ENCODE measurements at regions not wholly inside any gene's neighbourhood (a gene's known extent, or its start where the extent isn't known, plus 50 kb on each side); places are given as distances from the start of the nearest gene placed in this dataset.

DNA sequence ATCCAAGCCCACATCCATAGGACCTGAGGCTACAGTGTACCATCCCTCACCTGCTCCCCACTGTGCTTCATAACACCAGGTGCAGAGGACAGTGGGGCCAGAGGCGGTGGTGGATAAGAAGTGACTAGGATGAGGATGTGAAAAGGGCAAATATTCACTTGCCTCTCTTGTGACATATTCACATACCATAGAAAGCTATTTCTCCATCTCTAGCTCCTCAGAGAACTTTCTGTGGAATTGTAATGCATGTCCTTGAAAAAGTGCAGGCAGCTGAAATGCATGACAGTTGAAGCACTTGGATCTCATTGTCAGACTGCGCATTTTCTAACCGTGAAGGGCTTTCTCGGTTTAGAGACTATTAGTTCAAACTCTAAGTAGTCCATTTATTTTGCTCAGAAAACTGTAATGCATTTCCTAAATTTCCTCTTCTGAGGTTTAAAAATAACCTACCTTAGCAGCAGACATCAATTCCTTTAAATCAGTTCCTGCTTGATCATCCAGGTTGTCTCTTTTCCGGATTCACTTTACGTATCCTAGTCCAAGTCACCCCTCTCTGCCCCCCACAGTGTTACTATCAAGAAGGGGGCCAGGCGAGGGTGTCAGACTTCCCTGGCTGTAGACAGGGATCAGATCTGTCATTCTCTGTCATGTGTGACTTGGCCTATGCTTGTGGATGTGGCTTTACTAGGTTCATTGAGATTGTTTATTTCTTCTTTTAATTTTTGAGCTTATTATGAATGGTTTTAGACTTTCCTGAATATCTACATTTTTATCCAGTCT lies 984.0 kb upstream of the TMEM132C start:
- H3K9me3 ChIP-seq = no peaks in the 10 kb centered on the region
- H3K27me3 ChIP-seq = peaks cover 0 to 28% (median 9%) of the 10 kb centered on the region in 9 donors
- ATAC-seq (no peak), DNase-seq (no peak)
- intact Hi-C loops (cut with DNase I) = loop anchor here in 2 of 10 donors (5.0 kb wide), 2 partner anchors 171 to 394 kb away; no protein-coding TSS in a partner anchor
- H3K4me1 ChIP-seq = no peaks in the 10 kb centered on the region
- WGBS, 4 donors = 72 to 79% (median 75%) methylated on average over 7 of the region's 7 CpGs
- no peaks in the 10 kb centered on the region for H3K36me3 ChIP-seq
- no peak for TF ChIP-seq POLR2A (IDR thresholded peaks at IDR 0.05)
- TF ChIP-seq, protein P1, sequence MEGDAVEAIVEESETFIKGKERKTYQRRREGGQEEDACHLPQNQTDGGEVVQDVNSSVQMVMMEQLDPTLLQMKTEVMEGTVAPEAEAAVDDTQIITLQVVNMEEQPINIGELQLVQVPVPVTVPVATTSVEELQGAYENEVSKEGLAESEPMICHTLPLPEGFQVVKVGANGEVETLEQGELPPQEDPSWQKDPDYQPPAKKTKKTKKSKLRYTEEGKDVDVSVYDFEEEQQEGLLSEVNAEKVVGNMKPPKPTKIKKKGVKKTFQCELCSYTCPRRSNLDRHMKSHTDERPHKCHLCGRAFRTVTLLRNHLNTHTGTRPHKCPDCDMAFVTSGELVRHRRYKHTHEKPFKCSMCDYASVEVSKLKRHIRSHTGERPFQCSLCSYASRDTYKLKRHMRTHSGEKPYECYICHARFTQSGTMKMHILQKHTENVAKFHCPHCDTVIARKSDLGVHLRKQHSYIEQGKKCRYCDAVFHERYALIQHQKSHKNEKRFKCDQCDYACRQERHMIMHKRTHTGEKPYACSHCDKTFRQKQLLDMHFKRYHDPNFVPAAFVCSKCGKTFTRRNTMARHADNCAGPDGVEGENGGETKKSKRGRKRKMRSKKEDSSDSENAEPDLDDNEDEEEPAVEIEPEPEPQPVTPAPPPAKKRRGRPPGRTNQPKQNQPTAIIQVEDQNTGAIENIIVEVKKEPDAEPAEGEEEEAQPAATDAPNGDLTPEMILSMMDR (IDR thresholded peaks at IDR 0.05) = no peak
- no peak overlapping the region for H3K27ac ChIP-seq
- no peak overlapping the region for H3K4me3 ChIP-seq

GRCh38 chr12:127284021-127284420 lies 982.9 kb upstream of the TMEM132C start:
- ATAC-seq = no peak
- WGBS, 4 donors = 56 to 74% (median 64%) methylated on average over 5 to 6 of the region's 6 CpGs

GRCh38 chr12:127284870-127285431 lies 982.0 kb upstream of the TMEM132C start:
- H3K9me3 ChIP-seq = no peaks in the 10 kb centered on the region
- no peak overlapping the region for H3K27ac ChIP-seq
- TF ChIP-seq POLR2A (IDR thresholded peaks at IDR 0.05) = no peak
- TF ChIP-seq, protein P1 (IDR thresholded peaks at IDR 0.05) = no peak
- no peak for ATAC-seq
- H3K4me1 ChIP-seq = no peaks in the 10 kb centered on the region
- H3K36me3 ChIP-seq = no peaks in the 10 kb centered on the region
- DNase-seq = no peak
- peaks cover 0 to 13% (median 8%) of the 10 kb centered on the region in 9 donors for H3K27me3 ChIP-seq
- intact Hi-C loops (cut with DNase I) = loop anchor here in 2 of 10 donors (5.0 kb wide), 2 partner anchors 173 to 392 kb away; no protein-coding TSS in a partner anchor
- 43 to 50% (median 45%) methylated on average over 3 of the region's 3 CpGs for WGBS, 4 donors
- H3K4me3 ChIP-seq = no peak overlapping the region

More at GRCh38 chr12:127284021-127284420, 982.9 kb upstream of the TMEM132C start:
- Histone ChIP-seq H3K9me3 (no peaks in the 10 kb centered on the region), H3K27ac (no peak overlapping the region), H3K4me1 (no peaks in the 10 kb centered on the region), H3K4me3 (no peak overlapping the region), H3K36me3 (no peaks in the 10 kb centered on the region), H3K27me3 (peaks cover 0 to 20% (median 9%) of the 10 kb centered on the region in 9 donors)
- TF ChIP-seq POLR2A (IDR thresholded peaks at IDR 0.05) = no peak
- TF ChIP-seq, protein P1 (IDR thresholded peaks at IDR 0.05) = no peak
- intact Hi-C loops (cut with DNase I) = loop anchor here in 2 of 10 donors (5.0 kb wide), 2 partner anchors 172 to 393 kb away; no protein-coding TSS in a partner anchor
- no peak for DNase-seq

GRCh38 chr12:127286281-127286680 lies 980.7 kb upstream of the TMEM132C start:
- intact Hi-C loops (cut with DNase I) = no loop called here
- no peak for ATAC-seq
- H3K4me1 ChIP-seq = no peaks in the 10 kb centered on the region
- WGBS, 4 donors = 63 to 83% (median 81%) methylated on average over 3 of the region's 3 CpGs
- no peaks in the 10 kb centered on the region for H3K27me3 ChIP-seq
- no peak overlapping the region for H3K4me3 ChIP-seq
- H3K36me3 ChIP-seq = no peaks in the 10 kb centered on the region
- no peak overlapping the region for H3K27ac ChIP-seq
- no peaks in the 10 kb centered on the region for H3K9me3 ChIP-seq
- no peak for DNase-seq
- TF ChIP-seq, protein P1 (IDR thresholded peaks at IDR 0.05) = no peak
- no peak for TF ChIP-seq POLR2A (IDR thresholded peaks at IDR 0.05)

Data from heart left ventricle (tissue), 16 donors.